ENCODE measurements at regions not wholly inside any gene's neighbourhood (a gene's known extent, or its start where the extent isn't known, plus 50 kb on each side); places are given as distances from the start of the nearest gene placed in this dataset.
A peak's percentile ranks its signal among the peaks of the same experiment; 100 is the strongest.

- in situ Hi-C loops (cut with HindIII; ENCODE audit: low sequenced_read_pairs), result no loop called here
- no peak for DNase-seq (ENCODE audit: low read depth)
- no peak for TF ChIP-seq CTCF (IDR thresholded peaks at IDR 0.05; ENCODE audit: low read depth, low read length, missing control alignments)
- H3K4me3 ChIP-seq (ENCODE audit: low read depth, low read length), result no peak overlapping the region
Measured at GRCh38 chr2:187139469-187139868, 290.5 kb upstream of the ZSWIM2 start.

- peak; percentile 78 for TF ChIP-seq CTCF (IDR thresholded peaks at IDR 0.05; ENCODE audit: low read depth, low read length, missing control alignments)
- peak; percentile 13 for DNase-seq (ENCODE audit: low read depth)
- no peak overlapping the region for H3K4me3 ChIP-seq (ENCODE audit: low read depth, low read length)
- in situ Hi-C loops (cut with HindIII; ENCODE audit: low sequenced_read_pairs), result no loop called here
Measured at GRCh38 chr2:187138265-187138664, 289.3 kb upstream of the ZSWIM2 start.

- TF ChIP-seq CTCF (IDR thresholded peaks at IDR 0.05; ENCODE audit: low read depth, low read length, missing control alignments), result no peak
- DNase-seq (ENCODE audit: low read depth), result no peak
- in situ Hi-C loops (cut with HindIII; ENCODE audit: low sequenced_read_pairs), result no loop called here
- H3K4me3 ChIP-seq (ENCODE audit: low read depth, low read length), result no peak overlapping the region
Measured at GRCh38 chr2:187136646-187137045, 287.7 kb upstream of the ZSWIM2 start.

GRCh38 chr2:187134306-187134705 is 285.3 kb upstream of the ZSWIM2 start:
- DNase-seq (ENCODE audit: low read depth), result no peak
- in situ Hi-C loops (cut with HindIII; ENCODE audit: low sequenced_read_pairs), result no loop called here
- no peak for TF ChIP-seq CTCF (IDR thresholded peaks at IDR 0.05; ENCODE audit: low read depth, low read length, missing control alignments)
- H3K4me3 ChIP-seq (ENCODE audit: low read depth, low read length), result no peak overlapping the region

- no peak overlapping the region for H3K4me3 ChIP-seq (ENCODE audit: low read depth, low read length)
- TF ChIP-seq CTCF (IDR thresholded peaks at IDR 0.05; ENCODE audit: low read depth, low read length, missing control alignments), result no peak
- no peak for DNase-seq (ENCODE audit: low read depth)
- in situ Hi-C loops (cut with HindIII; ENCODE audit: low sequenced_read_pairs), result loop anchor here (5.0 kb wide), 1 partner anchor 63 kb away; no protein-coding TSS in a partner anchor
Measured at GRCh38 chr2:187129868-187130267, 280.9 kb upstream of the ZSWIM2 start.

- no peak for TF ChIP-seq CTCF (IDR thresholded peaks at IDR 0.05; ENCODE audit: low read depth, low read length, missing control alignments)
- in situ Hi-C loops (cut with HindIII; ENCODE audit: low sequenced_read_pairs), result loop anchor here (5.0 kb wide), 1 partner anchor 62 kb away; no protein-coding TSS in a partner anchor
- H3K4me3 ChIP-seq (ENCODE audit: low read depth, low read length), result no peak overlapping the region
- DNase-seq (ENCODE audit: low read depth), result no peak
Measured at GRCh38 chr2:187129306-187129705, 280.3 kb upstream of the ZSWIM2 start.

Measured in astrocyte of the cerebellum (primary cell).